ENCODE measurements at regions not wholly inside any gene's neighbourhood (a gene's known extent, or its start where the extent isn't known, plus 50 kb on each side); places are given as distances from the start of the nearest gene placed in this dataset.

DNA sequence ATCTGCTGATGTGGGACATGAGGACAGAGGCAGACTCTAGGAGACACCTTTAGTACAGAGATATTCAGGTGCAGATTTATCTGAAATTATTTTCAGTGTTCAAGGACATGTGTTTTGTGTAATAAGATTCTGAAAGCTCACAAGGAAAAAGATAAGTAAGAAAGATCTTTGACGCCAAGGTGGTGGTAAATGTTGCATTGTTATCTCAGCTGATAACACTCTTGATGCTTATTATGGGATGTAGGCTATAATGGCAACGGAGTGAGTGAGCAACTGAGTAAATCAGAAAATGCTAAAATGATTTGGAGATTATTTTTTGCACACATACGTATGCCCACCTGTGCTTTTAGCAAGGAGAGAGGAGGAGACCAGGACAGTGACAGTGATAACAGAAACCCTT is 510.9 kb downstream of the KLF12 start:
- Histone ChIP-seq H2AFZ (replicated peaks; ENCODE audit: low read length, poor library complexity) (no peak overlapping the region), H3K36me3 (ENCODE audit: control insufficient read depth, insufficient read depth, low read length) (no peaks in the 10 kb centered on the region), H3K14ac (replicated peaks; ENCODE audit: low read depth, low read length) (no peak overlapping the region), H3K4me1 (ENCODE audit: control insufficient read depth, insufficient read depth, low read length) (no peaks in the 10 kb centered on the region), H2BK120ac (ENCODE audit: low read depth, low read length) (no peak overlapping the region), H2BK5ac (ENCODE audit: low read depth, low read length, poor library complexity, severe bottlenecking) (no peak overlapping the region), H2AK9ac (replicated peaks; ENCODE audit: low read depth, low read length, poor library complexity) (no peak overlapping the region), H3K56ac (ENCODE audit: extremely low read depth, insufficient read depth, low read length) (no peak overlapping the region), H4K91ac (ENCODE audit: insufficient read depth, low read depth, low read length) (no peak overlapping the region), H3K9me1 (ENCODE audit: insufficient read depth, low read length) (no peaks in the 10 kb centered on the region), H2AK5ac (ENCODE audit: low read depth, low read length) (no peak overlapping the region), H4K8ac (ENCODE audit: low read depth in 2 of 2, low read length in 2 of 2) (no peak overlapping the region), H3K4me2 (ENCODE audit: low read depth, low read length) (no peak overlapping the region), H4K20me1 (ENCODE audit: insufficient read depth, low read length) (no peaks in the 10 kb centered on the region), H3K23ac (ENCODE audit: low read depth, low read length) (no peak overlapping the region), H2BK20ac (ENCODE audit: low read depth, low read length) (no peak overlapping the region), H2BK15ac (ENCODE audit: low read depth, low read length) (no peak overlapping the region), H3K4me3 (ENCODE audit: insufficient read depth, low read depth, low read length) (no peak overlapping the region), H3K9ac (ENCODE audit: low read depth, low read length) (no peak overlapping the region), H3K18ac (ENCODE audit: low read depth, low read length) (no peak overlapping the region), H3K27ac (ENCODE audit: insufficient read depth, low read length) (no peak overlapping the region), H3K79me1 (ENCODE audit: low read depth in 1 of 2, low read length in 2 of 2) (no peaks in the 10 kb centered on the region), H3K4ac (ENCODE audit: low read depth, low read length) (no peak overlapping the region), H3K9me3 (ENCODE audit: control insufficient read depth, insufficient read depth, low read length) (no peaks in the 10 kb centered on the region), H4K5ac (ENCODE audit: low read depth, low read length) (no peak overlapping the region), H3K27me3 (ENCODE audit: control insufficient read depth, insufficient read depth, low read length) (peaks cover 2% of the 10 kb centered on the region; the same call in 1 of the 2 replicates)
- DNase-seq (no peak), ATAC-seq (ENCODE audit: low read depth) (no peak)
- in situ Hi-C loops (cut with MboI; ENCODE audit: low sequenced_read_pairs), result no loop called here
- dilution Hi-C loops (cut with HindIII; ENCODE audit: low sequenced_read_pairs, unreplicated experiment), result no loop called here
- BruUV-seq (replicated peaks), result no TSS peak
- WGBS, 2 experiments (ENCODE audit: extremely low coverage in 2 of 2, insufficient read length in 1 of 2), result 42% methylated on average over 2 of the region's 3 CpGs; no CpG with 5 or more reads in 1 of the 2 experiments
- ChIA-PET POLR2A (ENCODE audit: unreplicated experiment) (no interaction called here), CTCF (interaction anchor here (0.6 kb wide), 1 partner anchor 455 kb away, joined by 4 read pairs; no protein-coding TSS in a partner anchor)
- intact Hi-C loops (cut with micrococcal nuclease), result no loop called here
- TF ChIP-seq RCOR1 (IDR thresholded peaks at IDR 0.05; ENCODE audit: insufficient replicate concordance, low read length) (no peak), FOS (IDR thresholded peaks at IDR 0.05; ENCODE audit: low read depth, low read length) (no peak), CHD1 (IDR thresholded peaks at IDR 0.05; ENCODE audit: low read depth, low read length) (no peak), MAZ (IDR thresholded peaks at IDR 0.05; ENCODE audit: borderline replicate concordance, low read depth, low read length) (no peak), POLR2A (IDR thresholded peaks at IDR 0.05; ENCODE audit: low read depth, low read length) (no peak), MAFK (IDR thresholded peaks at IDR 0.05; ENCODE audit: low read depth, low read length) (no peak), NFE2L2 (IDR thresholded peaks at IDR 0.05; ENCODE audit: low read depth, low read length) (no peak), MXI1 (IDR thresholded peaks at IDR 0.05; ENCODE audit: borderline replicate concordance, low read depth, low read length) (no peak), SMC3 (IDR thresholded peaks at IDR 0.05; ENCODE audit: low read depth, low read length) (no peak), RFX5 (IDR thresholded peaks at IDR 0.05; ENCODE audit: low read depth, low read length) (no peak), RAD21 (IDR thresholded peaks at IDR 0.05; ENCODE audit: low read length) (no peak)
- TF ChIP-seq, protein P1, sequence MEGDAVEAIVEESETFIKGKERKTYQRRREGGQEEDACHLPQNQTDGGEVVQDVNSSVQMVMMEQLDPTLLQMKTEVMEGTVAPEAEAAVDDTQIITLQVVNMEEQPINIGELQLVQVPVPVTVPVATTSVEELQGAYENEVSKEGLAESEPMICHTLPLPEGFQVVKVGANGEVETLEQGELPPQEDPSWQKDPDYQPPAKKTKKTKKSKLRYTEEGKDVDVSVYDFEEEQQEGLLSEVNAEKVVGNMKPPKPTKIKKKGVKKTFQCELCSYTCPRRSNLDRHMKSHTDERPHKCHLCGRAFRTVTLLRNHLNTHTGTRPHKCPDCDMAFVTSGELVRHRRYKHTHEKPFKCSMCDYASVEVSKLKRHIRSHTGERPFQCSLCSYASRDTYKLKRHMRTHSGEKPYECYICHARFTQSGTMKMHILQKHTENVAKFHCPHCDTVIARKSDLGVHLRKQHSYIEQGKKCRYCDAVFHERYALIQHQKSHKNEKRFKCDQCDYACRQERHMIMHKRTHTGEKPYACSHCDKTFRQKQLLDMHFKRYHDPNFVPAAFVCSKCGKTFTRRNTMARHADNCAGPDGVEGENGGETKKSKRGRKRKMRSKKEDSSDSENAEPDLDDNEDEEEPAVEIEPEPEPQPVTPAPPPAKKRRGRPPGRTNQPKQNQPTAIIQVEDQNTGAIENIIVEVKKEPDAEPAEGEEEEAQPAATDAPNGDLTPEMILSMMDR (conservative IDR thresholded peaks at IDR 0.05; ENCODE audit: low read depth, low read length), result no peak
